ENCODE measurements at regions not wholly inside any gene's neighbourhood (a gene's known extent, or its start where the extent isn't known, plus 50 kb on each side); places are given as distances from the start of the nearest gene placed in this dataset.

DNA sequence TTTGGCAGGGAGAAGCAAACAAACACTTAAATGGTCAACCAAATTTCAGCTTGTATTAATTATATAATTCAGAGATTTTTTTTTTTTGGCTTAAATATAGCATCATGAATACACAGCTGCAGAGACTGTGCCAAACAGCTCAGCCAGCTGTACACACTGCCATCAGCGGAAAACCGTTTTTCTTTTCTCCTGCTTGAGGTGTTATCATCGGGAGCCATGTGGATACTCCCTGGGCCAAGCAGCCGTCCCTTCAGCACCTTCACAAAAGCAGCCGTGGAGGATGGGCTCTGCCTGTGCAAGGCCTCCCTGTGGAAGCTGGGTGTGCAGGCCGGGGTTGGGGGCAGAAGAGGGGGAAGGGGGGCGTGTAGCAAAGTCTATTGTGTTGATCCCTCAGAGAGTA is 85.0 kb downstream of the NUF2 start:
- TF ChIP-seq, protein P1, sequence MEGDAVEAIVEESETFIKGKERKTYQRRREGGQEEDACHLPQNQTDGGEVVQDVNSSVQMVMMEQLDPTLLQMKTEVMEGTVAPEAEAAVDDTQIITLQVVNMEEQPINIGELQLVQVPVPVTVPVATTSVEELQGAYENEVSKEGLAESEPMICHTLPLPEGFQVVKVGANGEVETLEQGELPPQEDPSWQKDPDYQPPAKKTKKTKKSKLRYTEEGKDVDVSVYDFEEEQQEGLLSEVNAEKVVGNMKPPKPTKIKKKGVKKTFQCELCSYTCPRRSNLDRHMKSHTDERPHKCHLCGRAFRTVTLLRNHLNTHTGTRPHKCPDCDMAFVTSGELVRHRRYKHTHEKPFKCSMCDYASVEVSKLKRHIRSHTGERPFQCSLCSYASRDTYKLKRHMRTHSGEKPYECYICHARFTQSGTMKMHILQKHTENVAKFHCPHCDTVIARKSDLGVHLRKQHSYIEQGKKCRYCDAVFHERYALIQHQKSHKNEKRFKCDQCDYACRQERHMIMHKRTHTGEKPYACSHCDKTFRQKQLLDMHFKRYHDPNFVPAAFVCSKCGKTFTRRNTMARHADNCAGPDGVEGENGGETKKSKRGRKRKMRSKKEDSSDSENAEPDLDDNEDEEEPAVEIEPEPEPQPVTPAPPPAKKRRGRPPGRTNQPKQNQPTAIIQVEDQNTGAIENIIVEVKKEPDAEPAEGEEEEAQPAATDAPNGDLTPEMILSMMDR (IDR thresholded peaks at IDR 0.05), result no peak

DNA sequence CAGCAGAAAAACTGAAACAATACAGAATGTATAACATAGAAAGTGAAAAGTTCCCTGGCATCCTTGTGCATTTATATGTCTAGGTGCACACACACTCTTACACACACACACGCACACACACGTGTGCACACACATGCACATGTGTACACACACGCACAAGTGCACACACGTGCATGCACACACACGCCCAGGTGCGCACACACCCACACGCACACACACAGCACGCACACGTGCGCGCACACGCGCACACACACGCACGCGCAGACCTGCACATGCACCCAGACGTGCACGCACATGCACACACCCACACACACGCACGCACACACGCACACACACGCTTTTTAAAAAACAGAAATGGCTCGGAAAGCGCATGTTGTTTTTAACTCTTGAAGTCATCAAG is 86.5 kb downstream of the NUF2 start:
- TF ChIP-seq, protein P1 (IDR thresholded peaks at IDR 0.05), result no peak

DNA sequence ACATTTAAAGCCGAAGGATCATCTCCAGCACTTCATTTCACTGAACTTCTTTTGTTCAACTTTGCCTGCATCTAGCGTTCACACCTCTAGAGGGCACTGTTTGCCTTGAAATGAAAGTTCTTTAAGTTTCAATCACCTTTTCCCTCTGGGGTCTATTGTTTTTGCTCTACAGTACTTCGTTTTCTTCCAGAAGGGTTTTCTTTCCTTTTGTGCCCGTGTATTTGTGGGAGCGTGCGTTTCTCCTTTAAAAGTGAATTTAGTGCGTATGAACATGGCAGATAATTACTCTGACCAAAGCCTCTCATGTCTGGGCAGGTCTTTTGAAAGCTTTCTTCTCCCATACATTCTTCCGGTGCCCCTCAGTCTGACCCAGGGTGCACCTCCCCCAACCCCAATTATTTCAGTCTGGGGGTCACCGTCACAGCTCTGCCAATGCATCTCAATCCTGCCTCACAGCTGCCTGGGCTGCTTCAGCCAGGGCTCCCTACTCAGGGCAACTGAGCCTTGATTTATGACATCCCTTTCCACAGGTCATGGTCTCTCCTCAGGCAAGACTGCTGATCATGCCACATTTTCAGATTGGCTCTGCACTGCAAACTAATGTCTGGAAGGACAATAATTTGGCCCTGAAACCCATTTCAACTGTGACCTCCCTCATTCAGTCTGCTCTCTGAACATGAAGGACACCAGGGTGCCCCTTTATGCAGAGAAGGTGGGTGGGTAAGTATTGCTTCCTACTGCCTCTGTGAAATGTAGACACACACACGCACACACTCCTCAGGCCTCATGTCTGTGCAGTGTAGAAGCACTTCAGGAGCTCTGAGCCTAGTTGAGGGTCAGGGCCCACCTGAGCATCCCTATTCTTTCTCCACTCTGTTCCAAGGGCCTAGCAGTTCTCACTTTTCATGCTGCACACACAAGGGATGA is 88.6 kb downstream of the NUF2 start:
- TF ChIP-seq, protein P1 (IDR thresholded peaks at IDR 0.05), result peak; percentile 90

DNA sequence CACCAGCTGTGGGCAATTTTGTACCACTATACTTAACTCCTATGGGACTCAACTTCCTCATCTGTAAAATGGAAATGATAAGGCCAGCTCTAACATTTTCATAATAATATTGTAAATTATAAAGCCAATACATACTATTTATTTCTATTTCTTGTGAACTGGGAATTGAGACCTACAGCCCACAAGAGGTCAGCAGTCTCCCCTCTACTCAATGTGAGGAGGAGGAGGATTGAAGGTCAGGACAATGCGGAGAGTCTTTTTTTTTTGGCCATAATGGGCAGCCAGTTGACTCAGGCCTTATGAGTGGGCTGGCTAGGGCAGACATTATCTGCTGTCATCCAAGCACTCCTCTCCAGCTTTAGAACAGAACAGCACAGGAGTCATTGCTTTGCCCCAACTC is 90.5 kb downstream of the NUF2 start:
- TF ChIP-seq, protein P1 (IDR thresholded peaks at IDR 0.05), result peak; percentile 22; the same call in 1 of the 2 replicates

DNA sequence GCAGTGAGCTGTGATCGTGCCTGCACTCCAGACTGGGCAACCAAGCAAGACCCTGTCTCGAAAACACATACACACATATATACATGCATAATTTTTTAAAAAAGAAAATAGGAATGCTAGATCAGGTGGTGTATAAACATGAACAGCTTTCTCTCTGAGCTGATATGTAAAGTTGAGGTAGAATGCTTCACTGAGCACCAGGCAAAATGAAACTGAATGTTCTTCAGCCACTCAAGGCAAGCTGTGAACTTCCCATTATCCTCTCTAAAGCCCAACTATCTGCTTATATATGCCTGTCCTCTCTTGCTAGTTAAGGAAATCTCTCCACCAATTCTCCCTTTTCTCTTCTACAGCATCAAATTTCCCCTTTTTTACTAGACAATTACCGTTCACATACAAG is 93.0 kb downstream of the NUF2 start:
- TF ChIP-seq, protein P1 (IDR thresholded peaks at IDR 0.05), result no peak

DNA sequence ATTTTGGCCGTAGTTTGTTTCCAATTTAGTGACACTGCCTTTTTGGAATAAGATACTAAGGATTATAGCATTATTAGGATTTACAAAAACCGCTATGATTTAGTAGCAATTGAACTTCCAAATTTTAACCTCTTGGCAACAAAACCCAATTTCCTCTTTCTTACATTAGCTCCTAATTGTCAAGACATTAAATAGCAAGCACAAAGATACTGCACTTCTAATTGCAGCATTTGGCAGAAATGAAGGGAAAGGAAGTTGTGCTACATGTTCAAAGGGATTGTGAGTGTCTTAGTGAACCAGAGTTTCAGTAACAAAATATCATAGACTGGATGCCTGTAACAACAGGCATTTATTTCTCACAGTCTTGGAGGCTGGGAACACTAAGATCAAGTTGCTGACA is 99.9 kb downstream of the NUF2 start:
- TF ChIP-seq, protein P1 (IDR thresholded peaks at IDR 0.05), result no peak

DNA sequence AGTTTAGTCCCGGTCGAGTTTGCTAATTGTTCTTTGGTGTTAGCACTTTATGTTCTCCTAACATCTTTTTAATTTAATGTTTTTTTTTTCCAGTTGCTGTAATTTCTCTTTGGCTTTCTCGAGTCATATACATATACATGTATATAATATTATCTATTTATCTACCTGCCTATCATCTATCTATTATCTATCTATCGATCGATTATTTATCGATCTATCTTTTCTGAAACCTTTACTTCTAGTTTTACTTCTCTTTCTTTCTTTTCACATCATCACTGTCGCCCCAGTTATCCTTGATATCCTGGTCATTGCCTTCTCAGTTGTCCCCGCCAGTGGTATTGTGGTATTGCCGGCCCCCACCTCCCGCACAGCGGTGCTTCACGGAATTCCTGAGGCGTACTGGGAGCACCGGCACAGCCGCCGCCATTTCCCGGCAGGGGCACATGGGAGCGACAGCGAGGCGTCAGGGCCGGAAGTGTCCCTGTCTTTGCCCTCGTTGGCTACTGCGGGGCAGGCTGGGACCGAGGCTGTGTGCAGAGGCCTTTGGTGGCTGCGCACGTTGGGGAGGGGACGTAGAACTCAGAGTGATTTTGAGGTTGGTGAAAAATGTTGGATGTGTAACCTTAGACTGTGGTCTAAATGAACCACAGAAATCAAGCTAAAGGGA is 101.1 kb downstream of the NUF2 start:
- TF ChIP-seq, protein P1 (IDR thresholded peaks at IDR 0.05), result no peak

All from LNCAP (cell line).